GM12872 (cell line): ENCODE measurements at regions not wholly inside any gene's neighbourhood (a gene's known extent, or its start where the extent isn't known, plus 50 kb on each side); places are given as distances from the start of the nearest gene placed in this dataset.

Source experiments
- TF ChIP-seq, protein P1 (sequence below): IDR thresholded peaks from 3 replicates; pipeline ENCODE4 v1.5.1; 2011; ENCODE audit warnings: low read depth, mild to moderate bottlenecking, low read length, moderate library complexity; ENCODE audit not compliant: insufficient read depth

- TF ChIP-seq, protein P1, sequence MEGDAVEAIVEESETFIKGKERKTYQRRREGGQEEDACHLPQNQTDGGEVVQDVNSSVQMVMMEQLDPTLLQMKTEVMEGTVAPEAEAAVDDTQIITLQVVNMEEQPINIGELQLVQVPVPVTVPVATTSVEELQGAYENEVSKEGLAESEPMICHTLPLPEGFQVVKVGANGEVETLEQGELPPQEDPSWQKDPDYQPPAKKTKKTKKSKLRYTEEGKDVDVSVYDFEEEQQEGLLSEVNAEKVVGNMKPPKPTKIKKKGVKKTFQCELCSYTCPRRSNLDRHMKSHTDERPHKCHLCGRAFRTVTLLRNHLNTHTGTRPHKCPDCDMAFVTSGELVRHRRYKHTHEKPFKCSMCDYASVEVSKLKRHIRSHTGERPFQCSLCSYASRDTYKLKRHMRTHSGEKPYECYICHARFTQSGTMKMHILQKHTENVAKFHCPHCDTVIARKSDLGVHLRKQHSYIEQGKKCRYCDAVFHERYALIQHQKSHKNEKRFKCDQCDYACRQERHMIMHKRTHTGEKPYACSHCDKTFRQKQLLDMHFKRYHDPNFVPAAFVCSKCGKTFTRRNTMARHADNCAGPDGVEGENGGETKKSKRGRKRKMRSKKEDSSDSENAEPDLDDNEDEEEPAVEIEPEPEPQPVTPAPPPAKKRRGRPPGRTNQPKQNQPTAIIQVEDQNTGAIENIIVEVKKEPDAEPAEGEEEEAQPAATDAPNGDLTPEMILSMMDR: no peak
Observed at GRCh38 chr1:188620236-188620635, 1791.5 kb downstream of the PLA2G4A start.

- TF ChIP-seq, protein P1: no peak
Observed at GRCh38 chr1:188641566-188642211, 1812.9 kb downstream of the PLA2G4A start.

GRCh38 chr1:188642704-188643103 lies 1814.0 kb downstream of the PLA2G4A start:
- TF ChIP-seq, protein P1: no peak

DNA sequence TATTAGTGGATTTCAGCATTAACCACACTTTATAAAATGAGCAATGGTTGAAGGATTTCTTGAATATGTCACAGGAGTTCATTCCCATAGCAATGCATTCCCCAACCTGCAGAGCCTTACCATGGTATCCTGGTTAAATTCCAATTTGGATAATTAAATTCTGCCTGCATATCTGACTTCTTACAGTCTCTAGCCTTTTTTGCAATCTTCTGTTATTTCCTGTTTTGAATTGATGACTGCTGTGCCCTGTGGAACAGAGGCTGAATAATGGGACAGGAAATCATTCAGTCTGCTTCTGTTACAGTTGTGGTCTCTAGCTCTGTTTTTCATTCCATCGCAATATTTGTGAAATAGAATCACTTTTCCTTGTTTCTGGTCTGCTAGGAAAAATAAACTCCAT lies 1823.9 kb downstream of the PLA2G4A start:
- TF ChIP-seq, protein P1: no peak

GRCh38 chr1:188660572-188660971 lies 1817.1 kb downstream of the BRINP3 start:
- TF ChIP-seq, protein P1: no peak

GRCh38 chr1:188665477-188665876 lies 1812.2 kb downstream of the BRINP3 start:
- TF ChIP-seq, protein P1: no peak

- TF ChIP-seq, protein P1: peak; percentile 28; the same call in 2 of the 3 replicates
Observed at GRCh38 chr1:188668083-188668482, 1809.6 kb downstream of the BRINP3 start.
